AG04450 (cell line): ENCODE measurements at regions not wholly inside any gene's neighbourhood (a gene's known extent, or its start where the extent isn't known, plus 50 kb on each side); places are given as distances from the start of the nearest gene placed in this dataset.

Experiments used
- CTCF ChIA-PET: fragments of 300-600, 350-600 bp; formaldehyde crosslinking; extraction: SDS; loops from one replicate; lab custom pipeline; 2022; ENCODE audit warnings: antibody characterized with exemption, inconsistent platforms; lab: Charles Lee
- POLR2A ChIA-PET: fragments of 350-600 bp; formaldehyde crosslinking; extraction: SDS; loops from one replicate; lab custom pipeline; 2021; ENCODE audit warnings: antibody characterized with exemption, inconsistent platforms; lab: Yijun Ruan, JAX
- DNase-seq: peaks from one replicate; pipeline ENCODE4 v3.0.0-alpha.2; 2011; ENCODE audit warnings: low read depth, low spot score
- H3K27ac ChIP-seq: one replicate; pipeline ENCODE4 v1.5.1; 2012; ENCODE audit warnings: low read depth, low read length, control low read depth
- H3K27me3 ChIP-seq: one replicate; pipeline ENCODE4 v1.6.0; 2012; ENCODE audit warnings: low read length; ENCODE audit not compliant: control insufficient read depth, insufficient read depth
- H3K4me3 ChIP-seq: 2 replicates; pipeline ENCODE4 v1.5.1; 2011; ENCODE audit warnings: mild to moderate bottlenecking, low read depth, low read length, control low read depth
- H3K9me3 ChIP-seq: 2 replicates; pipeline ENCODE4 v1.5.1; 2012; ENCODE audit warnings: low read length; ENCODE audit not compliant: control insufficient read depth, insufficient read depth
- TF ChIP-seq, protein P1 (sequence below): IDR thresholded peaks from 2 replicates; pipeline ENCODE4 v1.5.1; 2011; ENCODE audit warnings: low read depth, low read length, control low read depth, inconsistent platforms

GRCh38 chr2:82491591-82491990, 1967.5 kb downstream of the SUCLG1 start:
- DNase-seq: no peak
- Histone ChIP-seq H3K9me3 (no peaks in the 10 kb centered on the region), H3K27ac (no peak overlapping the region), H3K4me3 (no peak overlapping the region), H3K27me3 (no peaks in the 10 kb centered on the region)
- ChIA-PET CTCF (no interaction called here), POLR2A (no interaction called here)
- TF ChIP-seq, protein P1, sequence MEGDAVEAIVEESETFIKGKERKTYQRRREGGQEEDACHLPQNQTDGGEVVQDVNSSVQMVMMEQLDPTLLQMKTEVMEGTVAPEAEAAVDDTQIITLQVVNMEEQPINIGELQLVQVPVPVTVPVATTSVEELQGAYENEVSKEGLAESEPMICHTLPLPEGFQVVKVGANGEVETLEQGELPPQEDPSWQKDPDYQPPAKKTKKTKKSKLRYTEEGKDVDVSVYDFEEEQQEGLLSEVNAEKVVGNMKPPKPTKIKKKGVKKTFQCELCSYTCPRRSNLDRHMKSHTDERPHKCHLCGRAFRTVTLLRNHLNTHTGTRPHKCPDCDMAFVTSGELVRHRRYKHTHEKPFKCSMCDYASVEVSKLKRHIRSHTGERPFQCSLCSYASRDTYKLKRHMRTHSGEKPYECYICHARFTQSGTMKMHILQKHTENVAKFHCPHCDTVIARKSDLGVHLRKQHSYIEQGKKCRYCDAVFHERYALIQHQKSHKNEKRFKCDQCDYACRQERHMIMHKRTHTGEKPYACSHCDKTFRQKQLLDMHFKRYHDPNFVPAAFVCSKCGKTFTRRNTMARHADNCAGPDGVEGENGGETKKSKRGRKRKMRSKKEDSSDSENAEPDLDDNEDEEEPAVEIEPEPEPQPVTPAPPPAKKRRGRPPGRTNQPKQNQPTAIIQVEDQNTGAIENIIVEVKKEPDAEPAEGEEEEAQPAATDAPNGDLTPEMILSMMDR: no peak

GRCh38 chr2:82487354-82487753, 1971.7 kb downstream of the SUCLG1 start:
- TF ChIP-seq, protein P1: no peak
- Histone ChIP-seq H3K4me3 (no peak overlapping the region), H3K27ac (no peak overlapping the region), H3K27me3 (no peaks in the 10 kb centered on the region), H3K9me3 (no peaks in the 10 kb centered on the region)
- DNase-seq: no peak
- POLR2A ChIA-PET: no interaction called here
- CTCF ChIA-PET: no interaction called here

GRCh38 chr2:82485701-82486100, 1973.4 kb downstream of the SUCLG1 start:
- H3K9me3 ChIP-seq: no peaks in the 10 kb centered on the region
- no peak overlapping the region for H3K4me3 ChIP-seq
- no peaks in the 10 kb centered on the region for H3K27me3 ChIP-seq
- POLR2A ChIA-PET: no interaction called here
- DNase-seq: no peak
- TF ChIP-seq, protein P1: no peak
- CTCF ChIA-PET: no interaction called here
- no peak overlapping the region for H3K27ac ChIP-seq

DNA sequence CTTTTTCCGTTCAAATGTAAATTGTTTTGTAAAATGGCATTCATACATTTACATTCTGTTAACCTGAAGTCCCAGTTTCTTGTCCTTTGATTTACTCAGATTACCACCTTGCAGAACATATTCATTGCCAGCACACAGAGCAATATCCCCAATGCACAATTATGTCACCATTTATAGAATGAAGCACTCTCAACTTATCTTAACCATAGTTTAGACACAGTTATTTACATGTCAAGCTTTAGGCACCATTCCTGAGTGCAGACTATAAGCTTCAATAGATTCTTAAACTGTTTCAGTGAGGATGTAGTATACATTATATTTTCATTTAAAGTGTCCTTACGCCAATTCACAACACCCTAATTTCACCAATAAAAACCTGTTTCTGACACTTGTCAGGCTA, 1977.9 kb downstream of the SUCLG1 start:
- Histone ChIP-seq H3K27me3 (no peaks in the 10 kb centered on the region), H3K4me3 (no peak overlapping the region), H3K27ac (no peak overlapping the region), H3K9me3 (no peaks in the 10 kb centered on the region)
- ChIA-PET CTCF (no interaction called here), POLR2A (no interaction called here)
- TF ChIP-seq, protein P1: no peak
- no peak for DNase-seq

DNA sequence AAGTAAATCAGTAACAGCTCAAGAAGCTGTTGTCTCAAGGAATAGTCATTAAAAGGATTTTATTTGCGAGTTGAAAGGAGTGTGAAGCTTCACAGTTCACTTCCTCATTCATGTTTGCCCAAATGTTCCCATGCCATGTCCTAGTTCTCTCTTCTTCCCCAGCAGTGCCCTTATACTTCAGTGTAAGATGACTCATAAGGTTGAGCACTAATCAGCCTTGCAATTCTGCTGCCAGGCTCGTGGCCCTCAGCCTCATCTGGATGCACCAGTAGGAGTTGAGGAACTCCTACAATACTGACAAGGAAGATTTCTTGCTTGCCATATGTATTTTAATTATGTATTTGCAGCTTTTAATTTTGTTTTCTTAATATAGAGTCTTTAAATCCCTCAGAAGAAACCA, 1980.4 kb downstream of the SUCLG1 start:
- CTCF ChIA-PET: no interaction called here
- TF ChIP-seq, protein P1: no peak
- no peak overlapping the region for H3K4me3 ChIP-seq
- POLR2A ChIA-PET: no interaction called here
- DNase-seq: no peak
- no peak overlapping the region for H3K27ac ChIP-seq
- no peaks in the 10 kb centered on the region for H3K9me3 ChIP-seq
- H3K27me3 ChIP-seq: no peaks in the 10 kb centered on the region
